ENCODE measurements at regions not wholly inside any gene's neighbourhood (a gene's known extent, or its start where the extent isn't known, plus 50 kb on each side); places are given as distances from the start of the nearest gene placed in this dataset.
A peak's percentile ranks its signal among the peaks of the same experiment; 100 is the strongest.

DNA sequence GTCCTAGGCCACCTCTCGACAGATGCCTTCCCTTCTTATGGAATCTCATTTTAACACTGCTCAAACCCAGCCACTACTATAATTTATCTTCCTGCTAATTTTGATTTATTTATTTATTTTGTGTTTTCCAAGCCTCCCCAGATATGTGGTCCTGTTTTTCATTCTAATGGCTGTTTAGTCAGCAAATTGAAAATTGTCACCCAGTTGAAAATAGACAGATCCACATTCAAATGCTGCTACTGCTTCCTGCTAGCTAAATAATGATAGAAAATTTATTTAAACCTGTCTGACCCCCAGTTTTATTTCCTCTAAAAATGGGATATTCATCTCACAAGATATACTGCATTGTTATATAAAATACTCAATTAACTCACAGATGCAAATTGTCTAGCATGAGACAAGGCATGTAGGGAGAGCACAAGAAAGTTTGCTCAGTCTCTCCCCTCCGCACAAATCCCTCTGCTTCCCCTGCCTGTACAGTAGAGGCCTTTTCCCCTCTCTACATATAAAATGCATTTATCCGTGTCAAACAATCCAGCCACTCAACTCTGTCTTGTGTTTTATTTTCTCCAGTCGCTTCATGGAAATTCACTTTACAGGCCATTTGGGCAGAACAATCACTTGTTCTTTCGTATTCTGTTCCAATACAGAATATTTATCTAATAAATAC, 389.9 kb downstream of the SOX11 start:
- H3K79me2 ChIP-seq (ENCODE audit: insufficient read depth, low read length), result no peaks in the 10 kb centered on the region
- H3K27me3 ChIP-seq (ENCODE audit: insufficient read depth, low read length), result no peaks in the 10 kb centered on the region
- DNase-seq (ENCODE audit: low read depth), result no peak
- H3K27me3 Mint-ChIP-seq (ENCODE audit: low read depth, unreplicated experiment), result no peaks in the 10 kb centered on the region
- H3K36me3 ChIP-seq (ENCODE audit: insufficient read depth, low read length), result no peaks in the 10 kb centered on the region
- peak overlapping the region; percentile 83 for H3K4me2 ChIP-seq (ENCODE audit: low read length)
- H3K9ac ChIP-seq (ENCODE audit: low read length), result no peak overlapping the region
- peak overlapping the region; percentile 55 for H3K4me3 ChIP-seq (ENCODE audit: insufficient read depth, low read depth, low read length)
- no peak overlapping the region for H3K27ac ChIP-seq (ENCODE audit: low read depth, low read length)
- H3K4me1 Mint-ChIP-seq (ENCODE audit: low read depth, unreplicated experiment), result no peaks in the 10 kb centered on the region
- H2AFZ ChIP-seq (ENCODE audit: low read depth, low read length), result peak overlapping the region; percentile 91
- H3K27ac Mint-ChIP-seq (ENCODE audit: unreplicated experiment), result no peak overlapping the region
- H3K4me1 ChIP-seq (ENCODE audit: insufficient read depth, low read length), result no peaks in the 10 kb centered on the region
- no peaks in the 10 kb centered on the region for H3K9me3 ChIP-seq (ENCODE audit: insufficient read depth, low read depth, low read length)
- FAIRE-seq, result no peak
- H3K4me3 Mint-ChIP-seq (ENCODE audit: unreplicated experiment), result no peak overlapping the region
- no peaks in the 10 kb centered on the region for H4K20me1 ChIP-seq (ENCODE audit: insufficient read depth, low read length)
- no peaks in the 10 kb centered on the region for H3K36me3 Mint-ChIP-seq (ENCODE audit: low read depth, unreplicated experiment)
- TF ChIP-seq EZH2 (IDR thresholded peaks at IDR 0.05; ENCODE audit: insufficient read depth, low read length), result no peak
- TF ChIP-seq, protein P1, sequence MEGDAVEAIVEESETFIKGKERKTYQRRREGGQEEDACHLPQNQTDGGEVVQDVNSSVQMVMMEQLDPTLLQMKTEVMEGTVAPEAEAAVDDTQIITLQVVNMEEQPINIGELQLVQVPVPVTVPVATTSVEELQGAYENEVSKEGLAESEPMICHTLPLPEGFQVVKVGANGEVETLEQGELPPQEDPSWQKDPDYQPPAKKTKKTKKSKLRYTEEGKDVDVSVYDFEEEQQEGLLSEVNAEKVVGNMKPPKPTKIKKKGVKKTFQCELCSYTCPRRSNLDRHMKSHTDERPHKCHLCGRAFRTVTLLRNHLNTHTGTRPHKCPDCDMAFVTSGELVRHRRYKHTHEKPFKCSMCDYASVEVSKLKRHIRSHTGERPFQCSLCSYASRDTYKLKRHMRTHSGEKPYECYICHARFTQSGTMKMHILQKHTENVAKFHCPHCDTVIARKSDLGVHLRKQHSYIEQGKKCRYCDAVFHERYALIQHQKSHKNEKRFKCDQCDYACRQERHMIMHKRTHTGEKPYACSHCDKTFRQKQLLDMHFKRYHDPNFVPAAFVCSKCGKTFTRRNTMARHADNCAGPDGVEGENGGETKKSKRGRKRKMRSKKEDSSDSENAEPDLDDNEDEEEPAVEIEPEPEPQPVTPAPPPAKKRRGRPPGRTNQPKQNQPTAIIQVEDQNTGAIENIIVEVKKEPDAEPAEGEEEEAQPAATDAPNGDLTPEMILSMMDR (IDR thresholded peaks at IDR 0.05; ENCODE audit: insufficient read depth, low read depth, low read length), result no peak
- peaks cover 2% of the 10 kb centered on the region for H3K9me3 Mint-ChIP-seq (ENCODE audit: unreplicated experiment)

DNA sequence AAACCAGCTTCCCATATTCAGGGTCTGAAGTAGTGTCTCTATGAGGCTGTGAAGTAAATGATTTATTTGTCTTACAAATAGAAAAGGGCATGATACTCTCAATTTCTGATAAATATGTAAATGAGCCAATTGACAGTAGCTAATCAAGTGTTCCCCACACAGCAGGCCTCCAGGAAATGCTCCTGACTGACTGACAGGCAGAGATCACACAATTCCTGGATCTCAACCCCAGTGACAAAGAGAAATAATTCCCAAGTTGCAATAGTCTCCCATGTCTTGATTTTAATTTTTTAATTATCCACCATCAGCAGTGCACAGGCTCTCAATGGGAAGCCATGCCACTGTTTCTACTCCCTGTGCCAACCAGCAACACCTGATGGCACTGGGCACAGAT, 390.4 kb downstream of the SOX11 start:
- H3K36me3 Mint-ChIP-seq (ENCODE audit: low read depth, unreplicated experiment), result no peaks in the 10 kb centered on the region
- no peak overlapping the region for H3K27ac Mint-ChIP-seq (ENCODE audit: unreplicated experiment)
- Histone ChIP-seq H3K27ac (ENCODE audit: low read depth, low read length) (no peak overlapping the region), H4K20me1 (ENCODE audit: insufficient read depth, low read length) (no peaks in the 10 kb centered on the region), H3K4me3 (ENCODE audit: insufficient read depth, low read depth, low read length) (no peak overlapping the region), H3K9ac (ENCODE audit: low read length) (no peak overlapping the region), H3K4me1 (ENCODE audit: insufficient read depth, low read length) (no peaks in the 10 kb centered on the region), H3K4me2 (ENCODE audit: low read length) (no peak overlapping the region), H3K27me3 (ENCODE audit: insufficient read depth, low read length) (no peaks in the 10 kb centered on the region), H3K9me3 (ENCODE audit: insufficient read depth, low read depth, low read length) (no peaks in the 10 kb centered on the region), H3K79me2 (ENCODE audit: insufficient read depth, low read length) (no peaks in the 10 kb centered on the region), H3K36me3 (ENCODE audit: insufficient read depth, low read length) (no peaks in the 10 kb centered on the region), H2AFZ (ENCODE audit: low read depth, low read length) (no peak overlapping the region)
- H3K9me3 Mint-ChIP-seq (ENCODE audit: unreplicated experiment), result peaks cover 5% of the 10 kb centered on the region
- no peaks in the 10 kb centered on the region for H3K4me1 Mint-ChIP-seq (ENCODE audit: low read depth, unreplicated experiment)
- TF ChIP-seq, protein P1 (IDR thresholded peaks at IDR 0.05; ENCODE audit: insufficient read depth, low read depth, low read length), result no peak
- no peak for TF ChIP-seq EZH2 (IDR thresholded peaks at IDR 0.05; ENCODE audit: insufficient read depth, low read length)
- no peak for DNase-seq (ENCODE audit: low read depth)
- H3K4me3 Mint-ChIP-seq (ENCODE audit: unreplicated experiment), result no peak overlapping the region
- no peak for FAIRE-seq
- no peaks in the 10 kb centered on the region for H3K27me3 Mint-ChIP-seq (ENCODE audit: low read depth, unreplicated experiment)

DNA sequence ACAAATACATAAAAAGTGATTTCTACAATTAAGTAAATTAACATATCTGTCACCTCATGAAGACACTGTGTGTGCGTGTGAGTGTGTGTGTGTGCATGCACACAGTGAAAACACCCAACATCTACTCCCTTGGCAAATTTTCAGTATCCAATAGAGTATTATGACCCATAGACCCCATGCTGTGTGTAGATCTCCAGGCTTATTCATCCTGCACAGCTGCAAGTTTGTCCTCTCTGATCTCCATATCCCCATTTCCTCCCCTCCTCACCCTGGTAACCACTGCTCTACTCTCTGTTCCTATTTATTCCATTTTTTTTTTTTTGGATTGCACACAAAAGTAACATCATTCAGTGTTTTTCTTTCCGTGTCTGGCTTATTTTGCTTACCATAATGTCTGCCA, 391.0 kb downstream of the SOX11 start:
- FAIRE-seq, result no peak

More for the DNA sequence above, 391.0 kb downstream of the SOX11 start:
- H3K36me3 Mint-ChIP-seq (ENCODE audit: low read depth, unreplicated experiment), result no peaks in the 10 kb centered on the region
- H3K9me3 Mint-ChIP-seq (ENCODE audit: unreplicated experiment), result peaks cover 8% of the 10 kb centered on the region
- Histone ChIP-seq H2AFZ (ENCODE audit: low read depth, low read length) (no peak overlapping the region), H3K79me2 (ENCODE audit: insufficient read depth, low read length) (no peaks in the 10 kb centered on the region), H3K4me3 (ENCODE audit: insufficient read depth, low read depth, low read length) (no peak overlapping the region), H3K9ac (ENCODE audit: low read length) (no peak overlapping the region), H3K9me3 (ENCODE audit: insufficient read depth, low read depth, low read length) (no peaks in the 10 kb centered on the region), H3K27me3 (ENCODE audit: insufficient read depth, low read length) (no peaks in the 10 kb centered on the region), H4K20me1 (ENCODE audit: insufficient read depth, low read length) (no peaks in the 10 kb centered on the region), H3K36me3 (ENCODE audit: insufficient read depth, low read length) (no peaks in the 10 kb centered on the region), H3K27ac (ENCODE audit: low read depth, low read length) (no peak overlapping the region), H3K4me2 (ENCODE audit: low read length) (no peak overlapping the region), H3K4me1 (ENCODE audit: insufficient read depth, low read length) (no peaks in the 10 kb centered on the region)
- TF ChIP-seq, protein P1 (IDR thresholded peaks at IDR 0.05; ENCODE audit: insufficient read depth, low read depth, low read length), result no peak
- TF ChIP-seq EZH2 (IDR thresholded peaks at IDR 0.05; ENCODE audit: insufficient read depth, low read length), result no peak
- H3K27me3 Mint-ChIP-seq (ENCODE audit: low read depth, unreplicated experiment), result no peaks in the 10 kb centered on the region
- H3K4me3 Mint-ChIP-seq (ENCODE audit: unreplicated experiment), result no peak overlapping the region
- peak; percentile 1 for DNase-seq (ENCODE audit: low read depth)
- H3K4me1 Mint-ChIP-seq (ENCODE audit: low read depth, unreplicated experiment), result no peaks in the 10 kb centered on the region
- H3K27ac Mint-ChIP-seq (ENCODE audit: unreplicated experiment), result no peak overlapping the region
